ENCODE measurements at regions not wholly inside any gene's neighbourhood (a gene's known extent, or its start where the extent isn't known, plus 50 kb on each side); places are given as distances from the start of the nearest gene placed in this dataset.

DNA sequence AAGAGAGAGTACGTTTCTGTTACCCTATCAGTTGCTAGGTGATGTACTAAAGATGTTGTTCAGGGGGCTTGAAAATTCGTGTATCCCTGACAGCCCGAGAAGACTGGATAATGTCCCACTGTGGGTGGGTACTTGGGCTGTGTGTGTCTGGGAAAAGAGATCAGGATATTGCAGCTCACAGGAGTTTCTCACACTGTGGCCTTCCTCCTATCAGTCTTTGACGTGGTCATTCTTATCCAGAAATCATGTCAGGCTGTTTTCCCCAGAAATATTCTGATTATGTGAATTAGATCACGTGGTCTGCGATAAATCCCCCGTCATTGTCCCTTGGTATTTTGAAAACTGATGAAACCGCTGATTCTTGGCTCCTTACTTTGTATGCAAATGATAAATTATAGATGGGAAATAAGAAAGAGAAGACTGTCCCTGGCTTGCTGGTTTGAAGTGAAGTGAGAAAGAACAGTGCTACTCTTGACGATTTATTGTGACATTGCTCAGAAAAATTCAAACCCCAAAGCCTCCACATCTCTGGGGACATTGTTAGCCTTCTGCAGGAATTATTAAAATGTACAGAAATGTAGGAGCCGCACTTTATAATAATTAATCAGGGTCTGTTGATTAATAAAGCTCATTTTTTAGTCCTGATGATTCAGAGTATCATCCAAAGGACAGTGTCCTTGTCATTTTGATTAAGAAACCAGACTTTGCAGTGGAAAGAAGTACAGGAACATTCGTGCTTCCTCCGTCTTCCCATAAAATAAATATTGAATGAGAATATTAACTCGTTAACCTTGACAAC is 167.5 kb upstream of the TSHZ2 start:
- TF ChIP-seq, protein P1, sequence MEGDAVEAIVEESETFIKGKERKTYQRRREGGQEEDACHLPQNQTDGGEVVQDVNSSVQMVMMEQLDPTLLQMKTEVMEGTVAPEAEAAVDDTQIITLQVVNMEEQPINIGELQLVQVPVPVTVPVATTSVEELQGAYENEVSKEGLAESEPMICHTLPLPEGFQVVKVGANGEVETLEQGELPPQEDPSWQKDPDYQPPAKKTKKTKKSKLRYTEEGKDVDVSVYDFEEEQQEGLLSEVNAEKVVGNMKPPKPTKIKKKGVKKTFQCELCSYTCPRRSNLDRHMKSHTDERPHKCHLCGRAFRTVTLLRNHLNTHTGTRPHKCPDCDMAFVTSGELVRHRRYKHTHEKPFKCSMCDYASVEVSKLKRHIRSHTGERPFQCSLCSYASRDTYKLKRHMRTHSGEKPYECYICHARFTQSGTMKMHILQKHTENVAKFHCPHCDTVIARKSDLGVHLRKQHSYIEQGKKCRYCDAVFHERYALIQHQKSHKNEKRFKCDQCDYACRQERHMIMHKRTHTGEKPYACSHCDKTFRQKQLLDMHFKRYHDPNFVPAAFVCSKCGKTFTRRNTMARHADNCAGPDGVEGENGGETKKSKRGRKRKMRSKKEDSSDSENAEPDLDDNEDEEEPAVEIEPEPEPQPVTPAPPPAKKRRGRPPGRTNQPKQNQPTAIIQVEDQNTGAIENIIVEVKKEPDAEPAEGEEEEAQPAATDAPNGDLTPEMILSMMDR (IDR thresholded peaks at IDR 0.05), result no peak
- TF ChIP-seq EP300 (IDR thresholded peaks at IDR 0.05) (no peak), POLR2AphosphoS5 (IDR thresholded peaks at IDR 0.05) (peak in 1 of 4 donors; percentile 23), POLR2A (IDR thresholded peaks at IDR 0.05) (no peak)
